Upper lobe of left lung (tissue), 6 donors: ENCODE measurements at regions not wholly inside any gene's neighbourhood (a gene's known extent, or its start where the extent isn't known, plus 50 kb on each side); places are given as distances from the start of the nearest gene placed in this dataset.

Experiments
- ATAC-seq, 2 donors: fragments of 200-7000 bp; cut with Tn5 transposase; one replicate each; pipeline ENCODE4 v1.9.1; 2022; ENCODE audit warnings: mild to moderate bottlenecking in 2 of 2, moderate library complexity in 2 of 2; ENCODE audit not compliant: low FRiP score in 2 of 2
- DNase-seq, 2 donors: peaks; one replicate each; pipeline ENCODE4 v3.0.0-alpha.2; 2019 to 2020
- H3K27ac ChIP-seq, 4 donors: fragments of 200-600 bp; sonication (generic); one replicate each; pipeline ENCODE4 v1.5.1; 2016 to 2019
- H3K27me3 ChIP-seq, 4 donors: fragments of 200-600 bp; sonication (generic); one replicate each; pipeline ENCODE4 v1.5.1; 2017 to 2019
- H3K36me3 ChIP-seq, 4 donors: fragments of 200-600 bp; sonication (generic); one replicate each; pipeline ENCODE4 v1.5.1; 2016 to 2019
- H3K4me1 ChIP-seq, 4 donors: fragments of 200-600 bp; sonication (generic); one replicate each; pipeline ENCODE4 v1.5.1; 2018 to 2019
- H3K4me3 ChIP-seq, 4 donors: fragments of 200-600 bp; sonication (generic); one replicate each; pipeline ENCODE4 v1.5.1; 2017 to 2019; ENCODE audit warnings: mild to moderate bottlenecking in 2 of 4, moderate library complexity in 1 of 4
- H3K9me3 ChIP-seq, 4 donors: fragments of 200-600 bp; sonication (generic); one replicate each; pipeline ENCODE4 v1.5.1; 2018 to 2019
- EP300 ChIP-seq, 4 donors: sonication (generic); formaldehyde crosslinking; IDR thresholded peaks; one replicate each; pipeline ENCODE4 v1.5.1; 2017; ENCODE audit warnings: antibody characterized with exemption in 4 of 4, control low read depth in 2 of 4
- POLR2A ChIP-seq, 4 donors: fragments of 450-650 bp; IDR thresholded peaks; one replicate each; pipeline ENCODE4 v1.5.1; 2016 to 2017; ENCODE audit warnings: antibody characterized with exemption in 4 of 4, mild to moderate bottlenecking in 2 of 4
- POLR2AphosphoS5 ChIP-seq, 2 donors: sonication (generic); formaldehyde crosslinking; IDR thresholded peaks; one replicate each; pipeline ENCODE4 v1.5.1; 2017; ENCODE audit warnings: antibody characterized with exemption in 2 of 2
- WGBS, 2 donors: methylation state at CpG; one replicate each; pipeline ENCODE4 v1.1.5; 2017 to 2018; 5-methylcytosine and 5-hydroxymethylcytosine counted together
- TF ChIP-seq, protein P1 (sequence below), 6 experiments: fragments of 450-650 bp in 4 of 6; fragments of 200-600 bp in 2 of 6; sonication (generic) in 2 of 6; IDR thresholded peaks; one replicate each; pipeline ENCODE4 v1.5.1; 2016 to 2019; ENCODE audit warnings: antibody characterized with exemption in 6 of 6
- donor health status: DM: no; HTN: no; CAD: no; lungs with moderate emphysema.
- donor health status: DM: no; HTN: yes; CAD: no; lungs with severe emphysema.

DNA sequence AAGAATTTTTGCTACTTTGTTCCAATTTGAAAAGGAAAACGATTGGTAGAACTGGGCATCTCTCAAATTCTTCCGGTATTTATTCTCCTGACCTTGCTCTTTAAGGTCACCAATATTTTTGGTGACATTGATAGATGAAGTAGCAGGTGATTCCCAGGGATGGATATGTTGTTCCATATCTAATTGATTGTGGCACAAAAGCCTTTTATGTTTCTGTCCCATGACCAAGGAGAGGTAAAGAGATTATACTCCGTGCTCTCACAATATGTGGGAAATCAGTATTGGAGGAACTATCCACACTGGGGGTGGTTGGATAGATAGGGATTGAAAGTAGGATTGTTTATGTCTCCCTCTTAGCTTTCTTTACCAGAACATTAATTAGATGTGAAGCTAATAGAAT, 61.7 kb upstream of the LRIG3 start:
- H3K27me3 ChIP-seq: no peaks in the 10 kb centered on the region
- no peak for TF ChIP-seq EP300 (IDR thresholded peaks at IDR 0.05)
- no peak for TF ChIP-seq POLR2AphosphoS5 (IDR thresholded peaks at IDR 0.05)
- TF ChIP-seq, protein P1, sequence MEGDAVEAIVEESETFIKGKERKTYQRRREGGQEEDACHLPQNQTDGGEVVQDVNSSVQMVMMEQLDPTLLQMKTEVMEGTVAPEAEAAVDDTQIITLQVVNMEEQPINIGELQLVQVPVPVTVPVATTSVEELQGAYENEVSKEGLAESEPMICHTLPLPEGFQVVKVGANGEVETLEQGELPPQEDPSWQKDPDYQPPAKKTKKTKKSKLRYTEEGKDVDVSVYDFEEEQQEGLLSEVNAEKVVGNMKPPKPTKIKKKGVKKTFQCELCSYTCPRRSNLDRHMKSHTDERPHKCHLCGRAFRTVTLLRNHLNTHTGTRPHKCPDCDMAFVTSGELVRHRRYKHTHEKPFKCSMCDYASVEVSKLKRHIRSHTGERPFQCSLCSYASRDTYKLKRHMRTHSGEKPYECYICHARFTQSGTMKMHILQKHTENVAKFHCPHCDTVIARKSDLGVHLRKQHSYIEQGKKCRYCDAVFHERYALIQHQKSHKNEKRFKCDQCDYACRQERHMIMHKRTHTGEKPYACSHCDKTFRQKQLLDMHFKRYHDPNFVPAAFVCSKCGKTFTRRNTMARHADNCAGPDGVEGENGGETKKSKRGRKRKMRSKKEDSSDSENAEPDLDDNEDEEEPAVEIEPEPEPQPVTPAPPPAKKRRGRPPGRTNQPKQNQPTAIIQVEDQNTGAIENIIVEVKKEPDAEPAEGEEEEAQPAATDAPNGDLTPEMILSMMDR (IDR thresholded peaks at IDR 0.05): no peak
- no peak for TF ChIP-seq POLR2A (IDR thresholded peaks at IDR 0.05)
- H3K4me3 ChIP-seq: no peak overlapping the region
- H3K4me1 ChIP-seq: no peaks in the 10 kb centered on the region
- ATAC-seq (no peak), DNase-seq (no peak)
- H3K9me3 ChIP-seq: no peaks in the 10 kb centered on the region
- 85% methylated on average over 3 of the region's 3 CpGs for WGBS, 2 donors
- H3K36me3 ChIP-seq: no peaks in the 10 kb centered on the region
- no peak overlapping the region for H3K27ac ChIP-seq

DNA sequence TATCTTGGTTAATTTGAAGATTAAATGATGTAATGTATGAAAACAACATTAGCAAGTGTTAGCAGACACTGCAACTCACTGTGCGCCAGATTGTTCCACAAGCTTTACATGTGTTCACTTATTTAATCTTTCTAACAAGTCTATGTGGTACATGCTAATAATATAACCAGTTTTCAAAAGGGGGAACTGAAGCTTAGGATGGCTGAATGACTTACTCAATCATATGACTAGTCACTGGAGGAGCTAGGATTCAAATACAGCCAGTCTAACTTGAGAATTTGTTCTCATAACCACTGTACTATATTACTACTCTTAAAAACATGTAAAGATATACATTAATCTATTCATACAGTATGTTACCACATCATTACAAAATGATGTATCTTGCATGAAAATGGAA, 60.5 kb upstream of the LRIG3 start:
- no peaks in the 10 kb centered on the region for H3K9me3 ChIP-seq
- 97 to 100% methylated on average over 1 of the region's 1 CpG for WGBS, 2 donors
- DNase-seq (no peak), ATAC-seq (no peak)
- H3K27ac ChIP-seq: no peak overlapping the region
- TF ChIP-seq, protein P1 (IDR thresholded peaks at IDR 0.05): no peak
- TF ChIP-seq POLR2A (IDR thresholded peaks at IDR 0.05): no peak
- TF ChIP-seq EP300 (IDR thresholded peaks at IDR 0.05): no peak
- no peak for TF ChIP-seq POLR2AphosphoS5 (IDR thresholded peaks at IDR 0.05)
- no peaks in the 10 kb centered on the region for H3K4me1 ChIP-seq
- H3K4me3 ChIP-seq: no peak overlapping the region
- no peaks in the 10 kb centered on the region for H3K27me3 ChIP-seq
- no peaks in the 10 kb centered on the region for H3K36me3 ChIP-seq

DNA sequence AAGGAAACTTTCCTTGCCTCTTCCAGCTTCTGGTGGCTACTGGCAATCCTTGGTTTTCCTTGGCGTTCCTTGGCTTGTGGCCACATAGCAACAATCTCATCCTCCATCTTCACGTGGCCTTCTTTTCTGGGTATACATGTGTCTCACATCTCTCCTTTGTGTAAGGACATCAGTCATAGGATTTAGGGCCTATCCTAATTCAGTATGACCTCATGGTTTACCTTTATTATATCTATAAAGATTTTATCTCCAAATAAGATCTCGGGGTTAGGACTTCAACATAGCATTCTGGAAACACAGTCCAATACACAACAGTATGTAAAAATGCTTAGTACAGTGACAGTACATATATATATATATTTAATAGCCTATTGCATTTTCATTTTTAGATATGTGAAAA, 58.4 kb upstream of the LRIG3 start:
- DNase-seq (no peak), ATAC-seq (no peak)
- H3K36me3 ChIP-seq: no peaks in the 10 kb centered on the region
- TF ChIP-seq, protein P1 (IDR thresholded peaks at IDR 0.05): no peak
- TF ChIP-seq POLR2A (IDR thresholded peaks at IDR 0.05) (no peak), POLR2AphosphoS5 (IDR thresholded peaks at IDR 0.05) (no peak), EP300 (IDR thresholded peaks at IDR 0.05) (no peak)
- H3K27ac ChIP-seq: no peak overlapping the region
- 78 to 84% methylated on average over 3 of the region's 3 CpGs for WGBS, 2 donors
- H3K4me1 ChIP-seq: no peaks in the 10 kb centered on the region
- no peaks in the 10 kb centered on the region for H3K9me3 ChIP-seq
- no peak overlapping the region for H3K4me3 ChIP-seq
- H3K27me3 ChIP-seq: no peaks in the 10 kb centered on the region

DNA sequence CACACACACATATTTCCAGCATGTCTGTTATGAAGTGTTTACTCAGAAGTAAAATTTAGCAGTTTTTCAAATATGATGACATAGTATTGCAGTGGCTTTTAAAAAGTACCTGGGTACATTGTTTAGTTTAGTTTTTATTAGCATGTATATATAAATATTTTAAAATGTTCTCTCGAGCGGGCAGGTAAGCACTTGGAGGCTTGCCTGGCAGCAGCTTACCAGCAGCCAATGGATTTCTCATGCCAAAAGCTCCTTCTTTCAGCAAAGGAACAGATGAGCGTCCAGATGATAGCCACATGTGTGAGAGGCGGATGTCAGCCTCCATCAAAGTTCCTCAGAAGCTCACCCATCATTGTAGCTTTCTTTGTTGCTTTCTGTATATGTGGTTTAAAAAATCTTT, 57.2 kb upstream of the LRIG3 start:
- H3K4me3 ChIP-seq: no peak overlapping the region
- no peak for DNase-seq
- no peaks in the 10 kb centered on the region for H3K36me3 ChIP-seq
- no peaks in the 10 kb centered on the region for H3K9me3 ChIP-seq
- H3K27ac ChIP-seq: no peak overlapping the region
- TF ChIP-seq POLR2AphosphoS5 (IDR thresholded peaks at IDR 0.05) (no peak), POLR2A (IDR thresholded peaks at IDR 0.05) (no peak), EP300 (IDR thresholded peaks at IDR 0.05) (no peak)
- TF ChIP-seq, protein P1 (IDR thresholded peaks at IDR 0.05): no peak
- ATAC-seq: no peak
- H3K4me1 ChIP-seq: no peaks in the 10 kb centered on the region
- WGBS, 2 donors: 80 to 83% methylated on average over 4 of the region's 4 CpGs
- no peaks in the 10 kb centered on the region for H3K27me3 ChIP-seq

DNA sequence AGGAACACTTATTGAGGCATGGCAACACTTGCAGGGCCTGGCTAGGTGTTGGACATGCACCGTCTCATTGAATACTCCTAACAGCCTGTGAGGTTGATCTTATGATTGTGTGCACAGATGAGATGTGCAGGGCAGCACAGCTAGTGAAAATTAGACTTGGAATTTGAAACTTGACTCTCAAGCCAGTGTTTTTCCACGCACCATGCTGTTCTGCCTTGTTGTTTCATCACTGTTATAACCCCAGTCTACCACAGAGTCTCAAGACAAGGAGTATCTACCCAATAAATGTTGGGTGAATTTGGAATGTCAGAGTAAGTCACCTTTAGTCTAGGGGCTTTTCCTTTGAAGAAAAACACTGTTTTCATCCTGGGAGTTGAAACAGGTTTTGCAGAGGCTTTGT, 55.8 kb upstream of the LRIG3 start:
- H3K9me3 ChIP-seq: no peaks in the 10 kb centered on the region
- DNase-seq: no peak
- H3K4me3 ChIP-seq: no peak overlapping the region
- no peak for ATAC-seq
- 91 to 93% methylated on average over 2 of the region's 2 CpGs for WGBS, 2 donors
- no peaks in the 10 kb centered on the region for H3K4me1 ChIP-seq
- H3K36me3 ChIP-seq: no peaks in the 10 kb centered on the region
- TF ChIP-seq EP300 (IDR thresholded peaks at IDR 0.05): no peak
- TF ChIP-seq POLR2AphosphoS5 (IDR thresholded peaks at IDR 0.05): no peak
- TF ChIP-seq, protein P1 (IDR thresholded peaks at IDR 0.05): no peak
- H3K27me3 ChIP-seq: no peaks in the 10 kb centered on the region
- H3K27ac ChIP-seq: no peak overlapping the region
